Pancreas (tissue), 10 donors: ENCODE measurements at regions not wholly inside any gene's neighbourhood (a gene's known extent, or its start where the extent isn't known, plus 50 kb on each side); places are given as distances from the start of the nearest gene placed in this dataset.

ENCODE experiments used
- ATAC-seq, 4 donors: fragments of 200-7000 bp; cut with Tn5 transposase; one replicate each; pipeline versions ENCODE4 v1.8.0 to v1.9.1; 2020; ENCODE audit warnings: mild to moderate bottlenecking in 4 of 4, moderate library complexity in 4 of 4
- DNase-seq, 6 donors: peaks; one replicate each; pipeline ENCODE4 v3.0.0-alpha.2; 2020
- FAIRE-seq: peaks from 2 replicates; lab custom pipeline; 2012; peaks lifted over from hg19 to GRCh38; lab: Jason Lieb, UNC
- H3K27ac ChIP-seq, 4 donors: fragments of 200-600 bp; sonication (generic); 1 replicate in 3 of 4; 2 replicates in 1 of 4; pipeline versions ENCODE4 v1.5.0 to v1.8.0; 2020
- H3K27me3 ChIP-seq, 4 donors: fragments of 200-600 bp; one replicate each; pipeline ENCODE4 v1.8.0; 2021
- H3K36me3 ChIP-seq, 3 donors: fragments of 200-600 bp; sonication (generic) in 1 of 3; one replicate each; pipeline versions ENCODE4 v1.5.0 to v1.8.0; 2020 to 2021
- H3K4me1 ChIP-seq, 3 donors: fragments of 200-600 bp; one replicate each; pipeline ENCODE4 v1.8.0; 2021
- H3K4me3 ChIP-seq, 4 donors: fragments of 200-600 bp; sonication (generic) in 2 of 4; one replicate each; pipeline versions ENCODE4 v1.5.0 to v1.8.0; 2020 to 2021
- H3K9me3 ChIP-seq, 4 donors: fragments of 200-600 bp; one replicate each; pipeline ENCODE4 v1.8.0; 2021
- WGBS, 2 donors: extraction: QIAGEN DNeasy Blood & Tissue Kit; methylation state at CpG; one replicate each; pipeline ENCODE4 v1.1.7; 2013; 5-methylcytosine and 5-hydroxymethylcytosine counted together
- intact Hi-C, 3 donors: fragments of 100-400 bp; cut with DNase I; formaldehyde crosslinking; loops; one replicate each; pipeline versions ENCODE4 v1.11.1 to v1.14.2; 2022
- TF ChIP-seq, protein P1 (sequence below), 4 donors: fragments of 200-600 bp; sonication (generic) in 3 of 4; IDR thresholded peaks; one replicate each; pipeline versions ENCODE4 v1.5.0 to v1.8.0; 2021; ENCODE audit warnings: antibody characterized with exemption in 4 of 4
- donor health status: healthy with polysubstance abuse.
- donor health status: DM: no; HTN: no; CAD: no; lungs with moderate emphysema.
- donor health status: DM: no; HTN: no; CAD: no.
- donor health status: control.
- donor health status: control.
- donor health status: Bipolar disorder and iron deficiency.
- donor health status: DM: yes; HTN: yes; CAD: no.
- donor health status: DM: no; HTN: no; CAD: no.
- donor health status: DM: no; HTN: no; CAD: no.
- donor health status: DM: yes; HTN: yes; CAD: no.

DNA sequence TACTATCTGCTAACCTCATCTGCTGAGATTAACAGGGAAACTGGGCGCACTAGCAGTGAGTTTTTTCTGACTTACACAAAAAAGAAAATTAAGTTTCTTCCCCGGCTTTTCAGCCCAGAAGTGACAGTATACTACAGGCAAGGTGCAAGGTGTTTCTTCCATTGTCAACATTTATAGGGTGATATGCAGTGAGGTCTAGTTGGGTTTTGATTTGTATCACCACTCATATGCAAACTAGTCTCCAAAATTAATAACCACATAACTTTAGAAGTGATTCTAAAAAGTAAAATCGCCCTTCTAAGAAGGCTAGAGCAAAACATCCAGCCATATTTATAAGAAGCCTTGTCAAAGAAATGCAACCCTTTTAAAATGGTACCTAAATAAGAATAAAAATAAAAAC is 640.1 kb downstream of the ARAP2 start:
- Histone ChIP-seq H3K36me3 (no peaks in the 10 kb centered on the region), H3K27me3 (no peaks in the 10 kb centered on the region), H3K9me3 (no peaks in the 10 kb centered on the region), H3K4me1 (no peaks in the 10 kb centered on the region), H3K27ac (no peak overlapping the region), H3K4me3 (no peak overlapping the region)
- DNase-seq (no peak), ATAC-seq (no peak), FAIRE-seq (no peak)
- intact Hi-C loops, result no loop called here
- TF ChIP-seq, protein P1, sequence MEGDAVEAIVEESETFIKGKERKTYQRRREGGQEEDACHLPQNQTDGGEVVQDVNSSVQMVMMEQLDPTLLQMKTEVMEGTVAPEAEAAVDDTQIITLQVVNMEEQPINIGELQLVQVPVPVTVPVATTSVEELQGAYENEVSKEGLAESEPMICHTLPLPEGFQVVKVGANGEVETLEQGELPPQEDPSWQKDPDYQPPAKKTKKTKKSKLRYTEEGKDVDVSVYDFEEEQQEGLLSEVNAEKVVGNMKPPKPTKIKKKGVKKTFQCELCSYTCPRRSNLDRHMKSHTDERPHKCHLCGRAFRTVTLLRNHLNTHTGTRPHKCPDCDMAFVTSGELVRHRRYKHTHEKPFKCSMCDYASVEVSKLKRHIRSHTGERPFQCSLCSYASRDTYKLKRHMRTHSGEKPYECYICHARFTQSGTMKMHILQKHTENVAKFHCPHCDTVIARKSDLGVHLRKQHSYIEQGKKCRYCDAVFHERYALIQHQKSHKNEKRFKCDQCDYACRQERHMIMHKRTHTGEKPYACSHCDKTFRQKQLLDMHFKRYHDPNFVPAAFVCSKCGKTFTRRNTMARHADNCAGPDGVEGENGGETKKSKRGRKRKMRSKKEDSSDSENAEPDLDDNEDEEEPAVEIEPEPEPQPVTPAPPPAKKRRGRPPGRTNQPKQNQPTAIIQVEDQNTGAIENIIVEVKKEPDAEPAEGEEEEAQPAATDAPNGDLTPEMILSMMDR (IDR thresholded peaks at IDR 0.05), result no peak
- WGBS, 2 donors, result 63 to 71% methylated on average over 3 of the region's 3 CpGs

DNA sequence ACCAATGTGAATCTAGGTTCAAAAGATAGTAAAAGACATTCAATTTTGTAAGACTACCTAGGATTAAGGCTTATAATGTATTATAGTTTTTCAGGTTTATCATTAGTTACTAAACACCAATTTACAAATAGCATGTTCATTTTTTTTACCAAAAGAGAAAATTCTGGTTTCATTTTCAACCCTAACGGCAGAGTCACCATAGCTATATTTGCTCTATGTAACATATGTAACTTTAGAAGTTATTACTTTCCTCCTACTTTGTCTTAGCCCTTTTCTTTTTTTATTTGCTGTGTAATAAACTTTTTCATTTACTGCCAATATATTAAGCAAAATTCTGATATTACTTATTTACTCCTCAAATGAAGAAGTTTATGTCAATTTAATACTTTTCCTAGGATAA is 639.6 kb downstream of the ARAP2 start:
- FAIRE-seq, result no peak
- intact Hi-C loops, result no loop called here
- no peak for DNase-seq
- Histone ChIP-seq H3K4me3 (no peak overlapping the region), H3K4me1 (no peaks in the 10 kb centered on the region), H3K27ac (no peak overlapping the region), H3K36me3 (no peaks in the 10 kb centered on the region), H3K27me3 (no peaks in the 10 kb centered on the region), H3K9me3 (no peaks in the 10 kb centered on the region)
- ATAC-seq, result no peak
- 67 to 69% methylated on average over 1 of the region's 1 CpG for WGBS, 2 donors
- TF ChIP-seq, protein P1 (IDR thresholded peaks at IDR 0.05), result no peak

DNA sequence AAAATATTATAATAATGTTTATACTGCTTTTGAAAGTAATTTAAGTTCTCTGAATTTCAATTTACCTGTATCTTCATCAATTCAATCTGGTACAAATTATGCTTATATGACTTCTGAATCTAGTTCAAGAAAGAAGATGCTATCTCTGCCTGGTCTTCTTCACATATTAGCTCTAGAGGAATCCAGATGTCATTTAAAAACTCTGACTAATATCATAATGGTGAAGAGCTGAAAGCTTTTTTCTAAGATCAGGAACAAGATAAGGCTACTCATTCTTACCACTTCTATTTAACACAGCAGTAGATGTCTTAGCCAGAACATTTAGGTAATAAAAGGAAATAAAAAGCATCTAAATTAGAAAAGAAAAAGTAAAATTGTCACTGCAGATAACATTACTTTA is 636.1 kb downstream of the ARAP2 start:
- Histone ChIP-seq H3K9me3 (no peaks in the 10 kb centered on the region), H3K4me1 (no peaks in the 10 kb centered on the region), H3K36me3 (no peaks in the 10 kb centered on the region), H3K4me3 (no peak overlapping the region), H3K27me3 (no peaks in the 10 kb centered on the region), H3K27ac (no peak overlapping the region)
- FAIRE-seq, result no peak
- intact Hi-C loops, result no loop called here
- DNase-seq, result no peak
- TF ChIP-seq, protein P1 (IDR thresholded peaks at IDR 0.05), result no peak
- no peak for ATAC-seq

DNA sequence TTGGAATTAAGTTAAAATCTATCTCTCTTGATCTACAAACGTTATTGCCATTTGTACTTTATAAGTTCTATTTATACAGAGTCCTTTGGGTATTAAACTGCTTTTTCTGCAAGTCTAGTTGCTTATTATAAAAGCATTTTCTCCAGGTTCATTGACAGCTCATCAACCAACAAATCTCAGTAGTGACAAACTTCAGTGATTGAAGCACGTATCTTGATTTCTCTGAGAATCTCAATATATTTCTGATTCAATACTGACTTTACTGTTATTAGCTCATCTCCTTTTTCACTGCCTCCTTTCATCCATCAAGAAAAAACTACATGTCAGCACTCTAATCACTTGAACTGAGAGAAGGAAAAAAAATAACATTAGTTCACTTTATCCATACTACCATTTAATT is 630.2 kb downstream of the ARAP2 start:
- no peaks in the 10 kb centered on the region for H3K9me3 ChIP-seq
- WGBS, 2 donors, result 34 to 45% methylated on average over 2 of the region's 2 CpGs
- no peaks in the 10 kb centered on the region for H3K4me1 ChIP-seq
- intact Hi-C loops, result no loop called here
- no peak overlapping the region for H3K4me3 ChIP-seq
- no peak for DNase-seq
- no peaks in the 10 kb centered on the region for H3K27me3 ChIP-seq
- no peak for FAIRE-seq
- no peak for ATAC-seq
- no peaks in the 10 kb centered on the region for H3K36me3 ChIP-seq
- TF ChIP-seq, protein P1 (IDR thresholded peaks at IDR 0.05), result no peak
- no peak overlapping the region for H3K27ac ChIP-seq

DNA sequence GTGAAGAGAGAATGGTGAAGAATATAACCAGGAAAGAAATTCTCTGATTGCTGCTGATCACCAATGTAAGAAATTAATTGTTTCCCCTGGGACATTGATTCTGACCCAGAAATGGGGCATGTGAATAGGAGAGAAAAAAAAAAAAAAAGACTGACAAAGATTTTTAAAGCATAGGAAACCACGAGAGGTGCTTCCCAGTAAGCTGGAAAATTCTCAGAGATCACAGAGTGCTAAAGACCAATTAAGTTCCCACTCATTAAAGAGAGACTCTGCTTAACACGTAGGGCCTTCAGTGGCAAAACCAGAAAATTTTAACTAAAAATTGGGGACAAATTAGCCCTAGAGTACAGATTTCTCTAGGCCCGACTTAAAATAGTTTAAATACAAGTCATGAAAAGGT is 604.4 kb downstream of the ARAP2 start:
- Histone ChIP-seq H3K4me3 (no peak overlapping the region), H3K27me3 (no peaks in the 10 kb centered on the region), H3K27ac (no peak overlapping the region), H3K9me3 (no peaks in the 10 kb centered on the region), H3K36me3 (no peaks in the 10 kb centered on the region), H3K4me1 (no peaks in the 10 kb centered on the region)
- intact Hi-C loops, result no loop called here
- DNase-seq (no peak), ATAC-seq (no peak), FAIRE-seq (no peak)
- WGBS, 2 donors, result 40 to 57% methylated on average over 3 of the region's 3 CpGs
- TF ChIP-seq, protein P1 (IDR thresholded peaks at IDR 0.05), result no peak
